ENCODE measurements at regions not wholly inside any gene's neighbourhood (a gene's known extent, or its start where the extent isn't known, plus 50 kb on each side); places are given as distances from the start of the nearest gene placed in this dataset.

- no peak for DNase-seq (ENCODE audit: low spot score)
Observed at GRCh38 chr16:65441501-65441900, 319.6 kb upstream of the CDH11 start.

- DNase-seq (ENCODE audit: low spot score), result no peak
Observed at GRCh38 chr16:65429504-65430181, 307.8 kb upstream of the CDH11 start.

DNA sequence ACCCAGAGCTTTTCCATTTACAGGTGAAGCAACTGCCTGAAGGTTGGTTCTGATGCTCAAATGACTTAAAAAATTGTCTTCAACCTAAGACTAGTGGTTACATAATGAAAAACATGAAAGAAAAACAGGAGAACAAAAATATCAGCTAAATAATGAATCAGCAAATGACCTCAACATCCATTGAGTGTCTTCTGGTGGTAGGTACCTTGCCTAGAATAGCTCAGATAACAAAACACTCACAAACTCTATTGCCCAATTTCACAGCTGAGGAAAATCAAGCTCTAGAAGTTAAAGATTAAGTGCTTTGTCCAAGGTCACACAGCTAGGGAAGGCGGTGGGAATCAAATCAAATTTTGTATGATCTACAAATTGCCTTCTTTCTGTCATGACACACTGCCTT lies 304.6 kb upstream of the CDH11 start:
- no peak for DNase-seq (ENCODE audit: low spot score)

- no peak for DNase-seq (ENCODE audit: low spot score)
Observed at GRCh38 chr16:65422934-65423333, 301.1 kb upstream of the CDH11 start.

GRCh38 chr16:65421596-65421995 lies 299.7 kb upstream of the CDH11 start:
- DNase-seq (ENCODE audit: low spot score), result no peak

DNA sequence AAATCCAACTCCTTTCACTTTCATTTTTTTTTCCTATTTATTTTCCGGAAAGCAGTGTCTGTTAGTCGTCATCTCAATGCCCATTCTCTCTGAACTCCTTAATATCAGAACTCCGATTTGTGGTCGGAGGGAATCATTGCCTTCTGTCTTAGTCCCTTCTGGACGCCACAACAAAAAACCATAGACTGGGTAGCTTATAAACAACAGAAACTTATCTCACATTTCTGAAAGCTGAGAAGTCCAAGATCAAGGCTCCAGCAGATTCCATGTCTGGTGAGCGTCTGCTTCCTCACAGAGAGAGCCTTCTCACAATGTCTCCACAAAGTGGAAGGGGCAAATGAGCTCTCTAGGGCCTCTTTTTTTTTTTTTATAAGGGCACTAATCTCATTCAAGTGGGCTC lies 296.6 kb upstream of the CDH11 start:
- no peak for DNase-seq (ENCODE audit: low spot score)

GRCh38 chr16:65415460-65415859 lies 293.6 kb upstream of the CDH11 start:
- DNase-seq (ENCODE audit: low spot score), result no peak

DNA sequence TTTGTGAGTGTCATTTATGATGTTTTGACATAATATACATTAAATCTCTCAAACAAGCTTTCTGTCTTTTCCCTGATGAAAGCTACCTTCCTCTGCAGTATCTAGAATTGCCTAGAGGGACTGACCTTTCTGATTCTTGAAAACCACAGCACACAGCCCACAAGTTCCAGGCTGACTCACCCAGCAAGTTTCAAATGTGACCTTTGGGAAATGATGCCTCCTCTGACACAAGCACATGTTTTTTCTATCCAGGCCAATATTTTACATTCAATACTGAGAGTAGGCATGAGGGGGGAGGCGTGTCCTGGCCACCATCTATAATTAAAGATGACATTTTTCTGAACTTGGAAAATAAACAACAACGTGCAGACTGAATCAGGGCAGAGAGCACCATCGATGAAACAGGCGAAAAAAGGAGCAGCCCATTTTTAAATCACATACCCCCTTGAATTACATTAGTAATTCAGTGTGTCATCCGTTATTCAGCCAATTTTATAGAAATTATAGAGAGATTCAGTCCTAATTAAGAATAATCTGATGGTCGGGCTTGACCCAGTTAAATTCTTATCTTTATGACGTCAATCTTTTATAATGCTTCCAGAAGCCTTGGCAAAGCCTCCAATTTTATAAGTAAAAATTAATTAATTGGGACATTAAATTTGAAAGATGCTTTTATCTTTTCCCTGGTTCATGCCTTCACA lies 292.6 kb upstream of the CDH11 start:
- DNase-seq (ENCODE audit: low spot score), result no peak

DNA sequence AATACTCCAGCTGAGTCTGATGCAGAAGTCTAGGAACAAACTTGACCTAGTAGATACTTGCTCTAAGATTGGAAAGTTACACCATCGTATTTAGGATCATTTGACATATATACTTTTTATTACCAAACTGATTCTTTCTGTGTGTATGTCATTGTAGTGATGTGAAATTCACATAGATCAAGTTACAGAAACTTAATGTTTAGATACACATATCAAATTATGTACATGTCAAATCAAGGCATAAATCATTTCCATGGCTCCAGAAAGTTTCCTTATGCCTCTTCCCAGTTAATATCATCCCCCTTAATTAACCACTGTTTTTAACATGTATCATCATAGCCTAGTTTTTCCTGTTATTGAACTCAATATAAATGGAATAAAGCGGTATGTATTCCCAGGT lies 292.0 kb upstream of the CDH11 start:
- DNase-seq (ENCODE audit: low spot score), result no peak

DNA sequence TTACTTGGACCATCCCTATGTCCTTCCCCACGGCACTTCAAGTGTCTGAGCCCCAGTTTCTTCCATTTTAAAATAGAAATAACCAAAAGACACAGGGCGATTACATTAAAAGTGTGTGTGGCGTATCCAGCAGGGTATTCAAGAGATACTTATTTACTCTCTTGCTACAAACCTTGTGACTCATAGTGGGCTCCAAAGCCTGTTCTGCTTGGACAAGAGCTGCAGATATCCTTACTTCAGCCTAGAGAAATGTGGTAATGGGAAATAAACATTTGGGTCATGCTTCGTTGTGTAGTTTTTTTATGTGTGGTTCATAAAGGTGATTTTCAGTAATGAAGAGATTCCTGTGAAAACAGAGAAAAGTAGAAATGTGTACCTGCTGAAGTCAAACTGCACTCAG lies 288.9 kb upstream of the CDH11 start:
- DNase-seq (ENCODE audit: low spot score), result no peak

DNA sequence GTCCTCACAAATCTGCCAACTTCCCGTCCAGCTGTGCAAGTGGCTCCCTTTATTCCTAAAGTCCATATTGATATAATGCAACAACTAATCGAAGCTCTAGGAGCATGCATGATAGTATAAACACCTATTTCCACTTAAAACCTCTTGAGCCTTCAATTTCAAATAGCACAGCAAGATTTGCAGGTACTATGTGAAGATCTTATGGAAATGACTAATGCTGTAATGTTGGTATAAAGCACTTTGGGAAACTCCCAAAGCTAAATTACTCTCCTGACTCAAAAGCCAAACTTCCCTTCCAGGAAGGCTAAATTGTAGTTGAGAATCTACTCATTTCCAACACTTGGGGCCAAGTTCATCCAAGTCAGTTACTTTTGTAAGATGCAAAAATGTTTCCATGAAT lies 287.6 kb upstream of the CDH11 start:
- no peak for DNase-seq (ENCODE audit: low spot score)

DNA sequence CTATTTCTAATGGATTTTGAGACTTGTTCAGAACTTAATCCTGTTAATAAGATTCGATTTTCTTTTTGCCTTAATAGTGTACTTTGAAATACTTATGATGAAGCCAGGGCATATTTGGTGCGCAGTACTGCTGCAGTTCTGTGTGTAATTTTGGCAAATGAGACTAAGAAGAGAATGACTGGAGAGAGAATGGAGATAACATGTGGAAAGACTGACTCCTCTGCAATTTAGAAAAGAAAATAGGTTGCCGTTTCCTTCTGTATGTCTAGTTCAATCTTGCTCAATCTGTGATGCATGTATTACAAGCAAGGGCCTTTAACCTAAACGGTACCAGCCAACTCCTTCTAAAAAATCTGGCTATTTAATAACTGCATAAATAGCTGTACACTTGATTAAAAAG lies 285.1 kb upstream of the CDH11 start:
- no peak for DNase-seq (ENCODE audit: low spot score)

DNA sequence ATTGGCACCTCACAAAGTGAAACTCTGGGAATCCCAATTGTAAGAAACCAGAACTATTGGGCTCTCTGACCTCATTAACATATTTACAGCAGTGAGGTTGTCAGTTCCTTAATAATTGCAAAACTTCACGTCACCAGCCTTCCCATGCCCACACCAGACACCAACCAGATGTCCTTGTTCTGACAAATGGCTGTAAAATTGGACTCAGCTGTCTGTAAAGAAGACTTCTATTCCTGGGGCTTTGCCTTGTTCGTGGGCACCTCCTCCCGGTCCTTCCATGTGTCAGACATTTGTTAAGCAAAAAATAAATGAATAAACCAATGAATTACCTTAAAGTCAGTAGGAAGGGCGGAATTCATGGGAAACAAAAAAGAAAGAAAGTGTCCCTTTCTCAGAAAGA lies 284.3 kb upstream of the CDH11 start:
- no peak for DNase-seq (ENCODE audit: low spot score)

- no peak for DNase-seq (ENCODE audit: low spot score)
Observed at GRCh38 chr16:65394281-65394680, 272.4 kb upstream of the CDH11 start.

DNA sequence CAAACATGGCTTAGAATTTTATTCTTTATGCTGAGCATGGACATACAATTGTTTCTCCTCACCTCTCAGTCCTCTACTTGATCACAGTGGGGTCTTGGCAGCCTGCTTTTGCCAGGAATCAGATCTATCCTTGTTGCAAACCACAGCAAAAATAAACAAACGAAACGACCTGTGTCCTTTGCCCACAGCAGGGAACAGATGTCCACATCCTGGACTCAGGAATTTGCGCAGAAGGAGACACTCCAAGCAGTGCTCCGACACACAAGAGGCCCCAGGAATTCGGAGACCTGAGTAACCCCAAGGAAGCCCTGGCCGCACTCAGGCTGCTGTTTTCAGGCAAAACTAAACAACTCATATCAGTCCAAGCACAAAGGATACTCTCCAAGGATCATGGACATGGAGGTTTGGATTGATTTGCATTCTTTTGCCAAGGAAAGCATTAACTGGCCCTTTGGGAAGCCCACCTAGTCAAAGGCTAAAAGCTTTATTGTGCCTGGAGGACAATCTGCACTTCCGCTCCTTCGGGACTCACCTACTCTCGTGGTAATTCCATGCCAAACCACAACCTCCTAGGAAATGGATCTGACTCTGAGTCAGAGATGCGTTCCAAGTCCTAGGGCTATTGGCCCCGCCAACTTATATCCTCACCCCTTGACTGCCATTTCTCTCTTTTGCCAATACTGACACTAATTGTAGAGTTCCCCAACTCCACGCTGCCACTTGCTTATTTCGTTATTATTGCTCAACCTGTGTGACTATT lies 271.1 kb upstream of the CDH11 start:
- DNase-seq (ENCODE audit: low spot score), result no peak

DNA sequence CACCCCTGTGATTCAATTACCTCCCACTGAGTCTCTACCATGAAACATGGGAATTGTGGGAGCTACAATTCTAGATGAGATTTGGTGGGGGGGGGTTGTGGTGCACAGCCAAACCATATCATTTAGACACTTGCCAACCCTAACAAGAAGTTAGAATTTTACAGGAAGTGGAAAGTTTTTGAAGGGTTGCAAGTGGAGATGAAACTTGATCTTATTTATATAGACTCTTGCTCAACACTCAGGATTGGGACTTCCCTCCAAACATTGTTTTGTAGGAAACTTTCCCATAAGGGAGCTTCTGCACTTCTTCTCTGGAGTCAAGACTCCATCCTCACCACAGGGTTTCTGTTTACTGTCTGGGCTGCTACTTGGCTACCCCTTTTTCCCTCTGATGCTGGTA lies 266.7 kb upstream of the CDH11 start:
- DNase-seq (ENCODE audit: low spot score), result no peak

- no peak for DNase-seq (ENCODE audit: low spot score)
Observed at GRCh38 chr16:65386672-65387071, 264.8 kb upstream of the CDH11 start.

GRCh38 chr16:65384441-65384840 lies 262.6 kb upstream of the CDH11 start:
- DNase-seq (ENCODE audit: low spot score), result no peak

DNA sequence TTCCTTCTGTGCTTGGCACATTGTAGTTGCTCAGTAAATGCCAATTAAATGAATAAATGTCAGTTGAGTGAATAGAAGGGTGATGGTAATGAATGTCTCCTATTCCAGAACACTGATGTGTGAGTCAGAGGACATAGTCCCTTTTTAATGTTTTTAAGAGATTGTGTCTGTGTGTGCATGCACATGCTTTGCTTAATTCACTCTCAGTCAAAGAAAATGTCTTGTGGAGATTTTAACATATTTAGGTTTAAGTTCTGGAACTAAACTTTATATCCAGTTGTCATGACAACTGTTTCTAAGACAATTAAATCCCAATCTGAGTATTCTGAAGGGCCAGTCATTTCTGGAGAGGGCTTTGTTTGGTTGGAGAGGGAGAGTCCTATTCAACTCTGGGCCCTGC lies 255.3 kb upstream of the CDH11 start:
- no peak for DNase-seq (ENCODE audit: low spot score)

DNA sequence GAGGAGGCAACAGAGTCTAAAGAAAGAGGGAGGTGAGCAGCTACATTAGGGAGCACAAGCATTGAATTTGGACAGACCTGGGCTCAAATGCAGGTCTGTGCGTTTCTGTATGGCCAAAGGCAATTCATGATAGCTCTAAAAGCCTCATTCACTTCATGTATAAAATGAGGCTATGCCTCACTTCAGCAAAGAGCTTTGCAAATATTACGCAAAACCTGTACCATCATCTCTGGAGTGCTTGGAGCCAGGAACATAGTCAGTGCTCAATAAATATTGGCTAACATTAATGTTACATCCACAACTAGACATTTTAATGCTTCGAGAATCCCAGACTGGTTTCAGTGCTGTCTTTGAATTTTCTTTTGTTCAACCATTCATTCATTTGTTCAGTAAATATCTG lies 254.7 kb upstream of the CDH11 start:
- no peak for DNase-seq (ENCODE audit: low spot score)

DNA sequence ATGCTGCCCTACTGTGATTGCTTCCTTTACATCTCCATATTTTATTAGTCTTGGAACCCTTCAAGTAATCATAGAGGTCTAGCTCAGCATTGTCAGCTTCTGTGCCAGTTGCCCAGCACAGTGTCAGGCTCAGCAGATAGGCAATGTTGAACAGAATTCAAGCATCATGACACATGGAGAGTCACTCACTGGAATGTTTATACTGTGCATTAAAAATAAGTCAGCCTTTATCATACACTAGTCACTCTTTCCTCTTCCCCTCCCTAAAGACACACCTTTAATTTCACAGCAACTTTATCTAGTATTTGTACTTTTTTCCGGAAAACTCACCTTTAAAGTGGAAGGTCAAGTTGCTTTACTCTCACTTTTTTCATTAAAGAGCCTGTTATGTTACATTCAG lies 253.8 kb upstream of the CDH11 start:
- DNase-seq (ENCODE audit: low spot score), result no peak

GRCh38 chr16:65373097-65373496 lies 251.2 kb upstream of the CDH11 start:
- no peak for DNase-seq (ENCODE audit: low spot score)

GRCh38 chr16:65372171-65372570 lies 250.3 kb upstream of the CDH11 start:
- no peak for DNase-seq (ENCODE audit: low spot score)

Data from CD4-positive, alpha-beta T cell treated with Interleukin-2 at 100 ng/mL for 4 hours (primary cell).